ENCODE measurements at regions not wholly inside any gene's neighbourhood (a gene's known extent, or its start where the extent isn't known, plus 50 kb on each side); places are given as distances from the start of the nearest gene placed in this dataset.

GRCh38 chr17:14498812-14499211, 197.9 kb downstream of the HS3ST3B1 start:
- Mint-ChIP-seq H3K9me3 (no peaks in the 10 kb centered on the region), H3K27ac (no peak overlapping the region), H3K27me3 (peaks cover 5% of the 10 kb centered on the region), H3K4me1 (ENCODE audit: unreplicated experiment) (no peaks in the 10 kb centered on the region), H3K4me3 (no peak overlapping the region), H3K36me3 (no peaks in the 10 kb centered on the region)
- DNase-seq (ENCODE audit: extremely low spot score, unreplicated experiment), result no peak
- TF ChIP-seq CTCF (conservative IDR thresholded peaks at IDR 0.05), result no peak

DNA sequence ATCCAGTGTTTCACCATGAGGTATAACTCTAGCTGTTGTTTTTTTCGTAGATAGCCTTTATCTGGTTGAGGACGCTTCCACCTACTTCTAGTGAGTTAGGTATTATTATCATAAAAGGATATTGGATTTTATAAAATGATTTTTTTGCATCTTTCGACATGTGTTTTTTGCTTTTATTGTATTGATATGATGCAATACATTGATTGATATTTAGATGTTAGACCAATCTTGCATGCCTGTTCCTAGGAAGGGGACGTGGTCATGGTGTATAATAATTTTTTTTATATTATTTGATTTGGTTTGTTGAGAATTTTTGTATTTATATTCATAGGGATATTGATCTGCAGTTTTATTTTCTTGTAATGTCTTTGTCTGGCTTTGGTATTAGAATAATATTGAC, 193.3 kb downstream of the HS3ST3B1 start:
- TF ChIP-seq CTCF (conservative IDR thresholded peaks at IDR 0.05), result no peak
- no peaks in the 10 kb centered on the region for H3K4me1 Mint-ChIP-seq (ENCODE audit: unreplicated experiment)
- H3K27ac Mint-ChIP-seq, result no peak overlapping the region
- no peak overlapping the region for H3K4me3 Mint-ChIP-seq
- no peaks in the 10 kb centered on the region for H3K9me3 Mint-ChIP-seq
- no peak for DNase-seq (ENCODE audit: extremely low spot score, unreplicated experiment)
- H3K36me3 Mint-ChIP-seq, result no peaks in the 10 kb centered on the region
- peaks cover 5% of the 10 kb centered on the region for H3K27me3 Mint-ChIP-seq

- Mint-ChIP-seq H3K27me3 (no peaks in the 10 kb centered on the region), H3K4me3 (no peak overlapping the region), H3K4me1 (ENCODE audit: unreplicated experiment) (no peaks in the 10 kb centered on the region), H3K36me3 (no peaks in the 10 kb centered on the region), H3K9me3 (no peaks in the 10 kb centered on the region), H3K27ac (no peak overlapping the region)
- no peak for TF ChIP-seq CTCF (conservative IDR thresholded peaks at IDR 0.05)
- no peak for DNase-seq (ENCODE audit: extremely low spot score, unreplicated experiment)
Observed at GRCh38 chr17:14489986-14490385, 189.1 kb downstream of the HS3ST3B1 start.

GRCh38 chr17:14488958-14489550, 188.2 kb downstream of the HS3ST3B1 start:
- no peak for DNase-seq (ENCODE audit: extremely low spot score, unreplicated experiment)
- no peaks in the 10 kb centered on the region for H3K27me3 Mint-ChIP-seq
- H3K36me3 Mint-ChIP-seq, result no peaks in the 10 kb centered on the region
- H3K4me1 Mint-ChIP-seq (ENCODE audit: unreplicated experiment), result no peaks in the 10 kb centered on the region
- H3K9me3 Mint-ChIP-seq, result no peaks in the 10 kb centered on the region
- no peak overlapping the region for H3K27ac Mint-ChIP-seq
- no peak for TF ChIP-seq CTCF (conservative IDR thresholded peaks at IDR 0.05)
- H3K4me3 Mint-ChIP-seq, result no peak overlapping the region

- no peak for TF ChIP-seq CTCF (conservative IDR thresholded peaks at IDR 0.05)
- no peak for DNase-seq (ENCODE audit: extremely low spot score, unreplicated experiment)
- Mint-ChIP-seq H3K4me1 (ENCODE audit: unreplicated experiment) (no peaks in the 10 kb centered on the region), H3K36me3 (no peaks in the 10 kb centered on the region), H3K9me3 (no peaks in the 10 kb centered on the region), H3K27me3 (no peaks in the 10 kb centered on the region), H3K4me3 (no peak overlapping the region), H3K27ac (no peak overlapping the region)
Observed at GRCh38 chr17:14487068-14487467, 186.2 kb downstream of the HS3ST3B1 start.

- no peak for DNase-seq (ENCODE audit: extremely low spot score, unreplicated experiment)
Observed at GRCh38 chr17:14482715-14483114, 181.8 kb downstream of the HS3ST3B1 start.

More at GRCh38 chr17:14482715-14483114, 181.8 kb downstream of the HS3ST3B1 start:
- Mint-ChIP-seq H3K9me3 (peaks cover 7% of the 10 kb centered on the region), H3K4me3 (no peak overlapping the region), H3K4me1 (ENCODE audit: unreplicated experiment) (no peaks in the 10 kb centered on the region), H3K27ac (no peak overlapping the region), H3K27me3 (no peaks in the 10 kb centered on the region), H3K36me3 (no peaks in the 10 kb centered on the region)
- no peak for TF ChIP-seq CTCF (conservative IDR thresholded peaks at IDR 0.05)

All from type B pancreatic cell (in vitro differentiated cells).